Hepatocyte (in vitro differentiated cells): ENCODE measurements at regions not wholly inside any gene's neighbourhood (a gene's known extent, or its start where the extent isn't known, plus 50 kb on each side); places are given as distances from the start of the nearest gene placed in this dataset.

Experiments used
- EZH2phosphoT487 ChIP-seq: fragments of 200-600 bp; sonication (generic); IDR thresholded peaks from one replicate; pipeline ENCODE4 v1.6.1; 2018; ENCODE audit warnings: antibody characterized with exemption, mild to moderate bottlenecking, low read depth, moderate library complexity; ENCODE audit not compliant: unreplicated experiment, severe bottlenecking
- TF ChIP-seq, protein P1 (sequence below): fragments of 200-600 bp; sonication (generic); IDR thresholded peaks from 2 replicates; pipeline ENCODE4 v1.5.1; 2016; ENCODE audit warnings: antibody characterized with exemption, mild to moderate bottlenecking; ENCODE audit not compliant: poor library complexity

DNA sequence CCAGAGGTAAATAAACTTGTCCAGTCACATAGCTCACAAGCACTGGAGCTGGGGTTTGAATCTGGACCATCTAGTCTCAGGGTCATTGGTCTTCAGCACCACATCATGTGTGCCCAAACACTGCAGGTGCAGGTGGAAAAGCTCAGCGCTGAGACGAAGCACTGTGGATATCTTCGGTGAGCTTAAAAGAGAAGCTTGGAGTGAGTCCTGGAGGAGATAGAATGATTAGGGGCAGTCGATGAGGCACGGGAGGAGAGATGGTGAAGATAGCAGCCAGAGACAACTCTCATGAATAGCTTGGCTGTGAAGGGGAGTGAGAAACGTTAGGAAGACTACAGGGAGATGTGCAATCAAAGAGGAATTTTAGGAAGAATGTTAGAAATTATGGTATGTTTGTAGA is 389.3 kb downstream of the FGF9 start:
- TF ChIP-seq, protein P1, sequence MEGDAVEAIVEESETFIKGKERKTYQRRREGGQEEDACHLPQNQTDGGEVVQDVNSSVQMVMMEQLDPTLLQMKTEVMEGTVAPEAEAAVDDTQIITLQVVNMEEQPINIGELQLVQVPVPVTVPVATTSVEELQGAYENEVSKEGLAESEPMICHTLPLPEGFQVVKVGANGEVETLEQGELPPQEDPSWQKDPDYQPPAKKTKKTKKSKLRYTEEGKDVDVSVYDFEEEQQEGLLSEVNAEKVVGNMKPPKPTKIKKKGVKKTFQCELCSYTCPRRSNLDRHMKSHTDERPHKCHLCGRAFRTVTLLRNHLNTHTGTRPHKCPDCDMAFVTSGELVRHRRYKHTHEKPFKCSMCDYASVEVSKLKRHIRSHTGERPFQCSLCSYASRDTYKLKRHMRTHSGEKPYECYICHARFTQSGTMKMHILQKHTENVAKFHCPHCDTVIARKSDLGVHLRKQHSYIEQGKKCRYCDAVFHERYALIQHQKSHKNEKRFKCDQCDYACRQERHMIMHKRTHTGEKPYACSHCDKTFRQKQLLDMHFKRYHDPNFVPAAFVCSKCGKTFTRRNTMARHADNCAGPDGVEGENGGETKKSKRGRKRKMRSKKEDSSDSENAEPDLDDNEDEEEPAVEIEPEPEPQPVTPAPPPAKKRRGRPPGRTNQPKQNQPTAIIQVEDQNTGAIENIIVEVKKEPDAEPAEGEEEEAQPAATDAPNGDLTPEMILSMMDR, result no peak
- TF ChIP-seq EZH2phosphoT487, result no peak
